Fibroblast of lung (primary cell): ENCODE measurements at regions not wholly inside any gene's neighbourhood (a gene's known extent, or its start where the extent isn't known, plus 50 kb on each side); places are given as distances from the start of the nearest gene placed in this dataset.

Experiments
- DNase-seq, 2 donors: peaks; one replicate each; pipeline versions ENCODE4 v3.0.0 to v3.0.0-alpha.2; 2010; ENCODE audit warnings: low read depth in 2 of 2
- H2AFZ ChIP-seq: 2 replicates; pipeline ENCODE4 v1.5.1; 2012; ENCODE audit warnings: low read length, control low read depth, inconsistent platforms
- H3K27ac ChIP-seq: 2 replicates; pipeline ENCODE4 v1.5.1; 2011; ENCODE audit warnings: low read length, control low read depth; ENCODE audit not compliant: insufficient read depth
- H3K27me3 ChIP-seq: 2 replicates; pipeline ENCODE4 v1.5.1; 2011; ENCODE audit warnings: mild to moderate bottlenecking, low read length; ENCODE audit not compliant: control insufficient read depth, insufficient read depth
- H3K36me3 ChIP-seq: 2 replicates; pipeline ENCODE4 v1.5.1; 2011; ENCODE audit warnings: low read length; ENCODE audit not compliant: control insufficient read depth, insufficient read depth
- H3K4me1 ChIP-seq: 2 replicates; pipeline ENCODE4 v1.5.1; 2011; ENCODE audit warnings: low read length; ENCODE audit not compliant: control insufficient read depth, insufficient read depth; ENCODE audit errors: extremely low read depth
- H3K4me2 ChIP-seq: 2 replicates; pipeline ENCODE4 v1.5.1; 2011; ENCODE audit warnings: low read length, control low read depth; ENCODE audit not compliant: insufficient read depth; ENCODE audit errors: extremely low read depth
- H3K4me3 ChIP-seq, 4 experiments: fragments of 200-600 bp in 1 of 4; sonication (generic) in 1 of 4; replicated peaks in 1 of 4; 2 replicates each; pipeline ENCODE4 v1.5.1; 2011 to 2016; ENCODE audit warnings: low read length in 4 of 4, low read depth in 3 of 4, mild to moderate bottlenecking in 3 of 4, control low read depth in 2 of 4, inconsistent platforms in 1 of 4, mixed read lengths in 1 of 4; ENCODE audit not compliant: insufficient read depth in 1 of 4; ENCODE audit errors: control extremely low read depth in 1 of 4
- H3K79me2 ChIP-seq: 2 replicates; pipeline ENCODE4 v1.5.1; 2012; ENCODE audit warnings: mild to moderate bottlenecking, low read length, inconsistent platforms; ENCODE audit not compliant: control insufficient read depth, insufficient read depth
- H3K9ac ChIP-seq: 2 replicates; pipeline ENCODE4 v1.5.1; 2011; ENCODE audit warnings: mild to moderate bottlenecking, low read length, control low read depth; ENCODE audit not compliant: insufficient read depth
- H3K9me3 ChIP-seq: 2 replicates; pipeline ENCODE4 v1.5.1; 2012; ENCODE audit warnings: low read depth, low read length; ENCODE audit not compliant: control insufficient read depth, insufficient read depth
- H4K20me1 ChIP-seq: 2 replicates; pipeline ENCODE4 v1.5.1; 2011; ENCODE audit warnings: low read length; ENCODE audit not compliant: control insufficient read depth, insufficient read depth; ENCODE audit errors: extremely low read depth
- CTCF ChIP-seq, 2 donors: IDR thresholded peaks in 1 of 2; conservative IDR thresholded peaks in 1 of 2; 1 replicate in 1 of 2; 2 replicates in 1 of 2; pipeline ENCODE4 v1.5.1; 2011 to 2012; ENCODE audit warnings: low read length in 2 of 2, control low read depth in 1 of 2, inconsistent platforms in 1 of 2, low read depth in 1 of 2, mild to moderate bottlenecking in 1 of 2
- EZH2 ChIP-seq: IDR thresholded peaks from 2 replicates; pipeline ENCODE4 v1.5.1; 2012; ENCODE audit warnings: low read length, control low read depth, mild to moderate bottlenecking; ENCODE audit errors: missing control alignments

- no peak overlapping the region for H3K4me2 ChIP-seq
- H3K36me3 ChIP-seq: no peaks in the 10 kb centered on the region
- no peak overlapping the region for H3K4me3 ChIP-seq
- H3K9ac ChIP-seq: no peak overlapping the region
- no peaks in the 10 kb centered on the region for H3K79me2 ChIP-seq
- H3K9me3 ChIP-seq: no peaks in the 10 kb centered on the region
- H4K20me1 ChIP-seq: no peaks in the 10 kb centered on the region
- no peaks in the 10 kb centered on the region for H3K27me3 ChIP-seq
- TF ChIP-seq EZH2 (no peak), CTCF (conservative IDR thresholded peaks at IDR 0.05 in 1 of 2, IDR thresholded peaks at IDR 0.05 in 1 of 2; ENCODE audit: low read depth in 1 of 2, low read length in 2 of 2) (no peak)
- DNase-seq: no peak
- H3K27ac ChIP-seq: no peak overlapping the region
- H3K4me1 ChIP-seq: peaks cover under 1% of the 10 kb centered on the region
- no peak overlapping the region for H2AFZ ChIP-seq
Observed at GRCh38 chr7:120164-120991, 72.0 kb upstream of the FAM20C start.

GRCh38 chr7:121002-121785 lies 71.2 kb upstream of the FAM20C start:
- Histone ChIP-seq H3K4me2 (no peak overlapping the region), H3K27ac (no peak overlapping the region), H3K9me3 (no peaks in the 10 kb centered on the region), H4K20me1 (no peaks in the 10 kb centered on the region), H3K27me3 (no peaks in the 10 kb centered on the region), H3K4me1 (no peaks in the 10 kb centered on the region), H3K4me3 (no peak overlapping the region), H3K36me3 (no peaks in the 10 kb centered on the region), H2AFZ (no peak overlapping the region), H3K9ac (no peak overlapping the region), H3K79me2 (no peaks in the 10 kb centered on the region)
- no peak for TF ChIP-seq CTCF (conservative IDR thresholded peaks at IDR 0.05 in 1 of 2, IDR thresholded peaks at IDR 0.05 in 1 of 2; ENCODE audit: low read depth in 1 of 2, low read length in 2 of 2)
- no peak for TF ChIP-seq EZH2
- no peak for DNase-seq

- no peaks in the 10 kb centered on the region for H3K36me3 ChIP-seq
- no peaks in the 10 kb centered on the region for H3K4me1 ChIP-seq
- H2AFZ ChIP-seq: no peak overlapping the region
- no peaks in the 10 kb centered on the region for H3K79me2 ChIP-seq
- H3K27me3 ChIP-seq: no peaks in the 10 kb centered on the region
- TF ChIP-seq EZH2: no peak
- no peak overlapping the region for H3K4me2 ChIP-seq
- no peak overlapping the region for H3K9ac ChIP-seq
- H3K27ac ChIP-seq: no peak overlapping the region
- H3K4me3 ChIP-seq: no peak overlapping the region
- no peaks in the 10 kb centered on the region for H4K20me1 ChIP-seq
- DNase-seq: no peak
- H3K9me3 ChIP-seq: no peaks in the 10 kb centered on the region
Observed at GRCh38 chr7:123237-123636, 69.1 kb upstream of the FAM20C start.
